ENCODE measurements at regions not wholly inside any gene's neighbourhood (a gene's known extent, or its start where the extent isn't known, plus 50 kb on each side); places are given as distances from the start of the nearest gene placed in this dataset.

DNA sequence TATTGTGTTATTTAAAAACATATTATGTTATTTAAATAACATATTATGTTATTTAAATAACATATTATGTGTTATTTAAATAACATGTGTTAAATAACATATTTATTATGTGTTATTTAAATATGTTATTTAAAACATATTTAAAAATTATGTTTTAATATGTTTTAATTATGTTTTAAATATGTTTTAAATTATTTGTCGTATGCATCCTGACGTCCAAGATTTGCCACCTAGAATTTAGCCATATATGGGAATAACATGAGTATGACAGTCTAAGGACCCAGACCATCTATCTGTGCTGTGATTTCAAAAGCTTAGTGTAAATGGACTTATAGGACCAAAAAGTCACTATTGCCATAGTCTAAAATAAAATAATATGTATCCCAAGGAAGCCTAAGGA is 484.3 kb upstream of the KLHL29 start:
- TF ChIP-seq, protein P1, sequence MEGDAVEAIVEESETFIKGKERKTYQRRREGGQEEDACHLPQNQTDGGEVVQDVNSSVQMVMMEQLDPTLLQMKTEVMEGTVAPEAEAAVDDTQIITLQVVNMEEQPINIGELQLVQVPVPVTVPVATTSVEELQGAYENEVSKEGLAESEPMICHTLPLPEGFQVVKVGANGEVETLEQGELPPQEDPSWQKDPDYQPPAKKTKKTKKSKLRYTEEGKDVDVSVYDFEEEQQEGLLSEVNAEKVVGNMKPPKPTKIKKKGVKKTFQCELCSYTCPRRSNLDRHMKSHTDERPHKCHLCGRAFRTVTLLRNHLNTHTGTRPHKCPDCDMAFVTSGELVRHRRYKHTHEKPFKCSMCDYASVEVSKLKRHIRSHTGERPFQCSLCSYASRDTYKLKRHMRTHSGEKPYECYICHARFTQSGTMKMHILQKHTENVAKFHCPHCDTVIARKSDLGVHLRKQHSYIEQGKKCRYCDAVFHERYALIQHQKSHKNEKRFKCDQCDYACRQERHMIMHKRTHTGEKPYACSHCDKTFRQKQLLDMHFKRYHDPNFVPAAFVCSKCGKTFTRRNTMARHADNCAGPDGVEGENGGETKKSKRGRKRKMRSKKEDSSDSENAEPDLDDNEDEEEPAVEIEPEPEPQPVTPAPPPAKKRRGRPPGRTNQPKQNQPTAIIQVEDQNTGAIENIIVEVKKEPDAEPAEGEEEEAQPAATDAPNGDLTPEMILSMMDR (IDR thresholded peaks at IDR 0.05; ENCODE audit: low read depth, low read length, poor library complexity, severe bottlenecking) = no peak
- TF ChIP-seq EZH2phosphoT487 (IDR thresholded peaks at IDR 0.05; ENCODE audit: borderline replicate concordance, low read length) = no peak
- Histone ChIP-seq H4K20me1 (ENCODE audit: control insufficient read depth, insufficient read depth, low read depth, low read length) (no peaks in the 10 kb centered on the region), H3K9me3 (ENCODE audit: control insufficient read depth, insufficient read depth, low read length) (no peaks in the 10 kb centered on the region), H3K27ac (ENCODE audit: low read depth, low read length) (no peak overlapping the region), H3K27me3 (ENCODE audit: control insufficient read depth, low read length) (no peaks in the 10 kb centered on the region), H3K4me1 (ENCODE audit: control insufficient read depth, low read length) (no peaks in the 10 kb centered on the region), H3K4me3 (ENCODE audit: low read length) (no peak overlapping the region), H3K4me2 (ENCODE audit: low read length) (no peak overlapping the region), H3K9me2 (replicated peaks; ENCODE audit: control insufficient read depth, low read length) (no peaks in the 10 kb centered on the region), H3K79me2 (ENCODE audit: control insufficient read depth, low read length) (no peaks in the 10 kb centered on the region), H3F3A (ENCODE audit: control insufficient read depth, insufficient read depth) (no peaks in the 10 kb centered on the region), H3K36me3 (ENCODE audit: control insufficient read depth, low read length) (no peaks in the 10 kb centered on the region)

DNA sequence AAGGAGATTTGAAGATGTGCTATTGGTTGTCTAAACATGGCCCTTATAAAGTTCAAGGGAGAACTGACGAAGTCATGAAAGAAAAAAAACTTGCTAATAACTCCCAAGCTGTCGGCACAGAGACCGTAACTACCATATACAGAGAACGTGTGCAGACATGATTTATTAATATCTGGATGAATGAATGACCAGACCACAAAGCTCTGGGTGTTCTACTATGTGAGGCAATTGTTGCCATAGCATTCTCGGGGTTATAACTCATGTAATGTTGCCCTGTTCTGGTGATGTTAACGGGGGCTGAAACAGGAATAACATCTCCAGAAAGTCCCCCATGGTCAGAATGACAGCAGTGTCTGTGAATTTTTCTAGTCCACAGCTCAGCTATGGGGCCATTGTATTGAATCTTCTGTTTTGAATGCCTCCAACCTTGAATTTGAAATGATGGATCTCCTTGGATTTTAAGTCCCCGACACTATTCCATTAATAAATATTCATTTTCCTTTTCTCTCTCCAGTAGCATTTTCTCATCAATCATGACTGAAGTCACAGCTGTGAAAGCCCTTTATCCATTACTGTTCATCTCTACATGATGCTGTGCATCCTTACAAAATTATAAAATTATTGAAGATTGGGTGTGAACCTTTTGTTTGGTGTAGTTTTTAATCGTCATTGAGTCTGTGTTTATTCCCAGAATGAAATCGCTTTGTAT is 483.4 kb upstream of the KLHL29 start:
- Histone ChIP-seq H4K20me1 (ENCODE audit: control insufficient read depth, insufficient read depth, low read depth, low read length) (no peaks in the 10 kb centered on the region), H3F3A (ENCODE audit: control insufficient read depth, insufficient read depth) (no peaks in the 10 kb centered on the region), H3K4me3 (ENCODE audit: low read length) (no peak overlapping the region), H3K4me1 (ENCODE audit: control insufficient read depth, low read length) (no peaks in the 10 kb centered on the region), H3K4me2 (ENCODE audit: low read length) (no peak overlapping the region), H3K9me3 (ENCODE audit: control insufficient read depth, insufficient read depth, low read length) (no peaks in the 10 kb centered on the region), H3K9me2 (replicated peaks; ENCODE audit: control insufficient read depth, low read length) (no peaks in the 10 kb centered on the region), H3K27ac (ENCODE audit: low read depth, low read length) (no peak overlapping the region), H3K27me3 (ENCODE audit: control insufficient read depth, low read length) (no peaks in the 10 kb centered on the region), H3K79me2 (ENCODE audit: control insufficient read depth, low read length) (no peaks in the 10 kb centered on the region), H3K36me3 (ENCODE audit: control insufficient read depth, low read length) (no peaks in the 10 kb centered on the region)
- TF ChIP-seq EZH2phosphoT487 (IDR thresholded peaks at IDR 0.05; ENCODE audit: borderline replicate concordance, low read length) = no peak
- TF ChIP-seq, protein P1 (IDR thresholded peaks at IDR 0.05; ENCODE audit: low read depth, low read length, poor library complexity, severe bottlenecking) = no peak

DNA sequence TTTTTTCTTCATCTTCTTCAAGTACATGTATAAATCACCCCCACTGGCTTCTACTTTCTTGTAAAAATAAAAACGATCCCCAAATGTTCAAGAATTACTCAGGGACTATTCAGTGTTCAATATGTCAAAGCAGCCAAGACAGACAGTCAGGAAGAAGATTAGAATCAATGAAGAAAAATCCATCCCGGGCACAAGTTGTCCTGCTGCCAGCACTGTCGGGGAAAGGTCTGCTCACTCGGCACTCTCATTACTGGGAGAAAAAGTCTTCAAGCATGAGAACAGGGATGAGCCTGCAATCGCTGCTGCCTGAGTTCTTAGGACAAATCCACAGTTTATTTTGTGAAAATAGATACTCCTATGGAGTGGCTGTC is 482.8 kb upstream of the KLHL29 start:
- Histone ChIP-seq H3F3A (ENCODE audit: control insufficient read depth, insufficient read depth) (no peaks in the 10 kb centered on the region), H3K4me1 (ENCODE audit: control insufficient read depth, low read length) (no peaks in the 10 kb centered on the region), H4K20me1 (ENCODE audit: control insufficient read depth, insufficient read depth, low read depth, low read length) (no peaks in the 10 kb centered on the region), H3K36me3 (ENCODE audit: control insufficient read depth, low read length) (no peaks in the 10 kb centered on the region), H3K4me2 (ENCODE audit: low read length) (no peak overlapping the region), H3K27ac (ENCODE audit: low read depth, low read length) (no peak overlapping the region), H3K79me2 (ENCODE audit: control insufficient read depth, low read length) (no peaks in the 10 kb centered on the region), H3K9me2 (replicated peaks; ENCODE audit: control insufficient read depth, low read length) (no peaks in the 10 kb centered on the region; the same call in 1 of the 2 replicates), H3K27me3 (ENCODE audit: control insufficient read depth, low read length) (no peaks in the 10 kb centered on the region), H3K4me3 (ENCODE audit: low read length) (no peak overlapping the region), H3K9me3 (ENCODE audit: control insufficient read depth, insufficient read depth, low read length) (no peaks in the 10 kb centered on the region)
- TF ChIP-seq EZH2phosphoT487 (IDR thresholded peaks at IDR 0.05; ENCODE audit: borderline replicate concordance, low read length) = no peak
- TF ChIP-seq, protein P1 (IDR thresholded peaks at IDR 0.05; ENCODE audit: low read depth, low read length, poor library complexity, severe bottlenecking) = no peak
